Epithelial cell of proximal tubule (primary cell): ENCODE measurements at regions not wholly inside any gene's neighbourhood (a gene's known extent, or its start where the extent isn't known, plus 50 kb on each side); places are given as distances from the start of the nearest gene placed in this dataset.

Source experiments
- DNase-seq: peaks from one replicate; pipeline ENCODE4 v3.0.0-alpha.2; 2011; ENCODE audit warnings: low read depth
- H3K4me3 ChIP-seq: 2 replicates; pipeline ENCODE4 v1.5.1; 2011; ENCODE audit warnings: low read depth, mild to moderate bottlenecking, low read length
- CTCF ChIP-seq: conservative IDR thresholded peaks from 2 replicates; pipeline ENCODE4 v1.5.1; 2012; ENCODE audit warnings: low read depth, mild to moderate bottlenecking, low read length

- no peak for DNase-seq
- no peak for TF ChIP-seq CTCF
- no peak overlapping the region for H3K4me3 ChIP-seq
Observed at GRCh38 chr1:91176250-91176649, 154.4 kb upstream of the ZNF644 start.

- H3K4me3 ChIP-seq: no peak overlapping the region
- no peak for TF ChIP-seq CTCF
Observed at GRCh38 chr1:91174734-91175133, 152.9 kb upstream of the ZNF644 start.

GRCh38 chr1:91173346-91173890 is 151.6 kb upstream of the ZNF644 start:
- no peak for DNase-seq
- no peak for TF ChIP-seq CTCF

More at GRCh38 chr1:91174734-91175133, 152.9 kb upstream of the ZNF644 start:
- no peak for DNase-seq

GRCh38 chr1:91172541-91172940 is 150.7 kb upstream of the ZNF644 start:
- no peak for TF ChIP-seq CTCF
- H3K4me3 ChIP-seq: no peak overlapping the region
- DNase-seq: no peak

More at GRCh38 chr1:91173346-91173890, 151.6 kb upstream of the ZNF644 start:
- H3K4me3 ChIP-seq: no peak overlapping the region

- H3K4me3 ChIP-seq: no peak overlapping the region
- TF ChIP-seq CTCF: no peak
- DNase-seq: no peak
Observed at GRCh38 chr1:91171898-91172297, 150.1 kb upstream of the ZNF644 start.

DNA sequence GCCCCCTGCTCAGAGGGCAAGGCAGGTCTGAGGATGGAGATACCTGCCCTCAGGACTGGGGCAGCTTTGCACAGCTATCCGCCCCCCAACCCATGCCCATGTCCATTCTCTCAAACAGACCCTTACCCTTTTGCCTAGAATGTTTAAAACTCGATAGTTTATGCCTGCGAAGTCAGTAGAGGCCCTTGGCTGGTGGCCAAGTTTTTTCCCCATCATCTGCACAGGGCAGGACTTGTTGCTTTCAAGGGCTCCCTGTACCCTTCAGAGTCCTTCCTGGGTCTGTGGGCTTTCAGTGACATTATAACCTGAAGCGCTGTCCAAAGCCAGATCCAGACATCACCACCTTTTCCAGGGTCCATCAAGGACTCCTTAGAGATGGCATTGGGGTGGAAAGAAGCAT is 148.7 kb upstream of the ZNF644 start:
- TF ChIP-seq CTCF: no peak
- no peak for DNase-seq
- no peak overlapping the region for H3K4me3 ChIP-seq

DNA sequence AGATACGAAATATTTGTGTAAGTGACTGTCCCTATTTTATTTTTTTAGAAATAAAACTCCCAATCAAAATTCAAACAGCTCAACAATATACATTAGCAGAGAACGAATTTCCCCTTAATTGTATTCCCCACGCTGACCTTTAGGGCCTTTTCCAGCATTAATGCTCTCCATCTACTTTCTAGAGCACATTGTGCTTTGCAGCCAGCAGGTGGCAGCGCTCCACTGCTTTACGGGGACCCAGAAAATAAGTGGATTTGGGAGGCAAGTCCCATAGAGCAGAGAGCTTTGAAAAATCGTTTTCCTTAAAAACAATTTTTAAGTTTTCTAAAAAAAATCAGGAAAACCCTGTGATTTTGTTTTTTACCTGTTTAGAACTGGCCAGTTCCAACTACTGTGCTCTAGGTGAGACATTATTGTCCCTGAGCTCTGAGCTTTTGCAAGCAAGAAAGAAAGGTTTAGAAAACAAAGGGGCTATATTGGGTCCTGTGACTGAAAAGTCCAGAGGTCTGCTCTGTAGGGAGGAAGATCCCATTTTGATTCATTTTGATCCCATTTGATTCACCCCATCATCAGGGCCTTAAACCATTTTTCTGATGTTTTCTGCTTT is 144.4 kb upstream of the ZNF644 start:
- DNase-seq: no peak
- TF ChIP-seq CTCF: peak; percentile 92
- no peak overlapping the region for H3K4me3 ChIP-seq
